Activated naive CD4-positive, alpha-beta T cell treated with anti-CD3 and anti-CD28 coated beads, Interleukin-2, amount 10 ng/mL, durations not matched to agents 7 days and 5 days (primary cell): ENCODE measurements at regions not wholly inside any gene's neighbourhood (a gene's known extent, or its start where the extent isn't known, plus 50 kb on each side); places are given as distances from the start of the nearest gene placed in this dataset.

Source experiments
- CTCF ChIA-PET: fragments of 350-600 bp; sonication (Branson Sonifier 250); formaldehyde crosslinking; loops from one replicate; lab custom pipeline; 2021; ENCODE audit warnings: antibody characterized with exemption; lab: Charles Lee
- DNase-seq: peaks from one replicate; pipeline ENCODE4 v3.0.0-alpha.2; 2020
- H3K27ac Mint-ChIP-seq: one replicate; pipeline ENCODE4 v1.8.0; 2021; ENCODE audit warnings: mild to moderate bottlenecking, moderate library complexity, mixed read lengths
- H3K27me3 Mint-ChIP-seq: one replicate; pipeline ENCODE4 v1.8.0; 2021; ENCODE audit warnings: mild to moderate bottlenecking, mixed read lengths
- H3K36me3 Mint-ChIP-seq: one replicate; pipeline ENCODE4 v1.8.0; 2021; ENCODE audit warnings: mixed read lengths
- H3K4me1 Mint-ChIP-seq: one replicate; pipeline ENCODE4 v1.8.0; 2021; ENCODE audit warnings: mixed read lengths
- H3K4me3 Mint-ChIP-seq: one replicate; pipeline ENCODE4 v1.8.0; 2021; ENCODE audit warnings: mild to moderate bottlenecking, moderate library complexity, mixed read lengths
- H3K9me3 Mint-ChIP-seq: one replicate; pipeline ENCODE4 v1.8.0; 2021; ENCODE audit warnings: mixed read lengths

GRCh38 chr3:18964640-18965039 lies 183.7 kb upstream of the KCNH8 start:
- Mint-ChIP-seq H3K36me3 (no peaks in the 10 kb centered on the region), H3K27me3 (peaks cover 4% of the 10 kb centered on the region), H3K27ac (no peak overlapping the region), H3K4me1 (no peaks in the 10 kb centered on the region), H3K9me3 (peaks cover 4% of the 10 kb centered on the region), H3K4me3 (no peak overlapping the region)
- CTCF ChIA-PET, result no interaction called here
- DNase-seq, result no peak

GRCh38 chr3:18951333-18951732 lies 197.0 kb upstream of the KCNH8 start:
- H3K27ac Mint-ChIP-seq, result no peak overlapping the region
- CTCF ChIA-PET, result interaction anchor here (0.6 kb wide), 1 partner anchor 46 kb away, joined by 3 read pairs; no protein-coding TSS in a partner anchor
- H3K4me1 Mint-ChIP-seq, result no peaks in the 10 kb centered on the region
- no peak overlapping the region for H3K4me3 Mint-ChIP-seq
- H3K9me3 Mint-ChIP-seq, result no peaks in the 10 kb centered on the region
- DNase-seq, result no peak
- H3K36me3 Mint-ChIP-seq, result no peaks in the 10 kb centered on the region
- peaks cover 3% of the 10 kb centered on the region for H3K27me3 Mint-ChIP-seq

- Mint-ChIP-seq H3K36me3 (no peaks in the 10 kb centered on the region), H3K27me3 (peaks cover 3% of the 10 kb centered on the region), H3K4me1 (no peaks in the 10 kb centered on the region), H3K27ac (no peak overlapping the region), H3K4me3 (no peak overlapping the region), H3K9me3 (peaks cover 4% of the 10 kb centered on the region)
- CTCF ChIA-PET, result no interaction called here
- DNase-seq, result no peak
Measured at GRCh38 chr3:18946524-18946923, 201.8 kb upstream of the KCNH8 start.

- Mint-ChIP-seq H3K4me3 (no peak overlapping the region), H3K4me1 (no peaks in the 10 kb centered on the region), H3K27ac (no peak overlapping the region), H3K9me3 (no peaks in the 10 kb centered on the region), H3K27me3 (no peaks in the 10 kb centered on the region), H3K36me3 (no peaks in the 10 kb centered on the region)
- no peak for DNase-seq
- CTCF ChIA-PET, result no interaction called here
Measured at GRCh38 chr3:18937574-18937973, 210.7 kb upstream of the KCNH8 start.

GRCh38 chr3:18919158-18919557 lies 229.2 kb upstream of the KCNH8 start:
- Mint-ChIP-seq H3K4me1 (no peaks in the 10 kb centered on the region), H3K27me3 (no peaks in the 10 kb centered on the region), H3K9me3 (no peaks in the 10 kb centered on the region), H3K4me3 (no peak overlapping the region), H3K27ac (no peak overlapping the region), H3K36me3 (no peaks in the 10 kb centered on the region)
- no peak for DNase-seq
- CTCF ChIA-PET, result no interaction called here

- Mint-ChIP-seq H3K9me3 (no peaks in the 10 kb centered on the region), H3K27me3 (no peaks in the 10 kb centered on the region), H3K27ac (no peak overlapping the region), H3K36me3 (no peaks in the 10 kb centered on the region), H3K4me1 (no peaks in the 10 kb centered on the region), H3K4me3 (no peak overlapping the region)
- CTCF ChIA-PET, result no interaction called here
- DNase-seq, result no peak
Measured at GRCh38 chr3:18917923-18918322, 230.4 kb upstream of the KCNH8 start.

GRCh38 chr3:18902081-18902793 lies 246.1 kb upstream of the KCNH8 start:
- Mint-ChIP-seq H3K9me3 (no peaks in the 10 kb centered on the region), H3K27ac (no peak overlapping the region), H3K27me3 (no peaks in the 10 kb centered on the region), H3K36me3 (no peaks in the 10 kb centered on the region), H3K4me1 (no peaks in the 10 kb centered on the region), H3K4me3 (no peak overlapping the region)
- no peak for DNase-seq
- CTCF ChIA-PET, result no interaction called here

- no peaks in the 10 kb centered on the region for H3K27me3 Mint-ChIP-seq
- CTCF ChIA-PET, result no interaction called here
- no peak for DNase-seq
- no peaks in the 10 kb centered on the region for H3K4me1 Mint-ChIP-seq
- no peak overlapping the region for H3K27ac Mint-ChIP-seq
- H3K36me3 Mint-ChIP-seq, result no peaks in the 10 kb centered on the region
- no peak overlapping the region for H3K4me3 Mint-ChIP-seq
- no peaks in the 10 kb centered on the region for H3K9me3 Mint-ChIP-seq
Measured at GRCh38 chr3:18901571-18901970, 246.7 kb upstream of the KCNH8 start.

- H3K27ac Mint-ChIP-seq, result no peak overlapping the region
- H3K27me3 Mint-ChIP-seq, result no peaks in the 10 kb centered on the region
- H3K4me3 Mint-ChIP-seq, result no peak overlapping the region
- no peak for DNase-seq
- H3K9me3 Mint-ChIP-seq, result no peaks in the 10 kb centered on the region
- H3K4me1 Mint-ChIP-seq, result no peaks in the 10 kb centered on the region
- no peaks in the 10 kb centered on the region for H3K36me3 Mint-ChIP-seq
- CTCF ChIA-PET, result no interaction called here
Measured at GRCh38 chr3:18900994-18901393, 247.3 kb upstream of the KCNH8 start.

- Mint-ChIP-seq H3K27me3 (no peaks in the 10 kb centered on the region), H3K4me3 (no peak overlapping the region), H3K27ac (no peak overlapping the region), H3K4me1 (no peaks in the 10 kb centered on the region), H3K9me3 (no peaks in the 10 kb centered on the region), H3K36me3 (no peaks in the 10 kb centered on the region)
- no peak for DNase-seq
- CTCF ChIA-PET, result no interaction called here
Measured at GRCh38 chr3:18898911-18899310, 249.4 kb upstream of the KCNH8 start.

- DNase-seq, result no peak
- H3K36me3 Mint-ChIP-seq, result no peaks in the 10 kb centered on the region
- no peaks in the 10 kb centered on the region for H3K9me3 Mint-ChIP-seq
- no peaks in the 10 kb centered on the region for H3K4me1 Mint-ChIP-seq
- no peak overlapping the region for H3K27ac Mint-ChIP-seq
- H3K4me3 Mint-ChIP-seq, result no peak overlapping the region
- peaks cover 4% of the 10 kb centered on the region for H3K27me3 Mint-ChIP-seq
- CTCF ChIA-PET, result no interaction called here
Measured at GRCh38 chr3:18892756-18893155, 255.6 kb upstream of the KCNH8 start.

GRCh38 chr3:18892047-18892446 lies 256.3 kb upstream of the KCNH8 start:
- CTCF ChIA-PET, result no interaction called here
- H3K27me3 Mint-ChIP-seq, result peaks cover 4% of the 10 kb centered on the region
- no peaks in the 10 kb centered on the region for H3K36me3 Mint-ChIP-seq
- DNase-seq, result no peak
- no peaks in the 10 kb centered on the region for H3K9me3 Mint-ChIP-seq
- H3K4me3 Mint-ChIP-seq, result no peak overlapping the region
- no peak overlapping the region for H3K27ac Mint-ChIP-seq
- no peaks in the 10 kb centered on the region for H3K4me1 Mint-ChIP-seq

GRCh38 chr3:18891641-18892040 lies 256.7 kb upstream of the KCNH8 start:
- Mint-ChIP-seq H3K27ac (no peak overlapping the region), H3K27me3 (peaks cover 4% of the 10 kb centered on the region)

GRCh38 chr3:18890449-18890848 lies 257.9 kb upstream of the KCNH8 start:
- H3K9me3 Mint-ChIP-seq, result no peaks in the 10 kb centered on the region
- H3K27me3 Mint-ChIP-seq, result peaks cover 4% of the 10 kb centered on the region
- no peaks in the 10 kb centered on the region for H3K36me3 Mint-ChIP-seq
- no peak overlapping the region for H3K4me3 Mint-ChIP-seq
- H3K27ac Mint-ChIP-seq, result no peak overlapping the region
- no peaks in the 10 kb centered on the region for H3K4me1 Mint-ChIP-seq
- DNase-seq, result no peak
- CTCF ChIA-PET, result no interaction called here

More at GRCh38 chr3:18891641-18892040, 256.7 kb upstream of the KCNH8 start:
- Mint-ChIP-seq H3K4me3 (no peak overlapping the region), H3K9me3 (no peaks in the 10 kb centered on the region), H3K4me1 (no peaks in the 10 kb centered on the region), H3K36me3 (no peaks in the 10 kb centered on the region)
- DNase-seq, result no peak
- CTCF ChIA-PET, result no interaction called here

- Mint-ChIP-seq H3K4me3 (no peak overlapping the region), H3K27ac (no peak overlapping the region), H3K36me3 (no peaks in the 10 kb centered on the region), H3K27me3 (peaks cover 4% of the 10 kb centered on the region), H3K9me3 (no peaks in the 10 kb centered on the region), H3K4me1 (no peaks in the 10 kb centered on the region)
- no peak for DNase-seq
- CTCF ChIA-PET, result interaction anchor here (0.7 kb wide), 1 partner anchor 71 kb away, joined by 3 read pairs; no protein-coding TSS in a partner anchor
Measured at GRCh38 chr3:18888819-18889218, 259.5 kb upstream of the KCNH8 start.
